ENCODE measurements at regions not wholly inside any gene's neighbourhood (a gene's known extent, or its start where the extent isn't known, plus 50 kb on each side); places are given as distances from the start of the nearest gene placed in this dataset.

DNA sequence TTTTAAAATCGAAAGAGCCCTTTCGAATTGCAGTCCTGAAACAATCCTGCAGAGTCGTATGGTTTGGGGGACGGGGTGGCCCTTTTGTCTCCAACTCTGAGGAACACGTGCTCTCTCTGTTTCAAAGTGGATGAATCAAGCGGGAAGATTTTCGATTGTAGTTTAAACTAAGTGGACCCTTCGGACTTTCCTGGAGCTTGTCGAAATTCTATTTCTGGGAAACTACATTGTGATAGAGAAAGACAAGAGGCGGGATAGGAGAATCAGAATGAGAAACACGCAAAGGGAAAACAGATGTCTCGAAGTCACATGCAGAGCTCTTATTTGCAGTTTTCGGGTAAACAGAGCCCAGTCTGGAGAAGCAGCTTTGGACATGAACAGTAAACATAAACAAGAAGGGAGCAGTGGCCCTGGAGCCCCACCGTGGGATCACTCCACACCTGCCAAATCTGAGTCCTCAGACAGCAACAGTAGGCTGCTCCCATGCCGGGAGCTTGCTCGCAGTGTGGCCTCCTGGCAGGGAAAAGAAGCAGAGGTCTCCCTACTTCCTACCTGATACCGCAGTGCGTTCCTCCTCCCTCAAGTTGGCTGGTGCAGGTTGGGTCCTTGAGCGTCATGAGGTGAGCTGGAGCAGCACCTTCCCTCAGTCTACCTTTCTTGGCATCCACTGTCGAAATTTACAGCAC is 202.4 kb downstream of the SLC4A3 start:
- Histone ChIP-seq H3K4me1 (no peaks in the 10 kb centered on the region), H3K9me3 (no peaks in the 10 kb centered on the region), H3K27me3 (replicated peaks in 1 of 7) (no peaks in the 10 kb centered on the region), H3K36me3 (no peaks in the 10 kb centered on the region), H3K27ac (no peak overlapping the region), H3K4me3 (no peak overlapping the region)
- DNase-seq = no peak
- intact Hi-C loops (cut with DNase I; ENCODE audit: low total_unique reads) = no loop called here
- WGBS, 5 donors = 85 to 90% (median 86%) methylated on average over 20 of the region's 20 CpGs
- TF ChIP-seq, protein P1, sequence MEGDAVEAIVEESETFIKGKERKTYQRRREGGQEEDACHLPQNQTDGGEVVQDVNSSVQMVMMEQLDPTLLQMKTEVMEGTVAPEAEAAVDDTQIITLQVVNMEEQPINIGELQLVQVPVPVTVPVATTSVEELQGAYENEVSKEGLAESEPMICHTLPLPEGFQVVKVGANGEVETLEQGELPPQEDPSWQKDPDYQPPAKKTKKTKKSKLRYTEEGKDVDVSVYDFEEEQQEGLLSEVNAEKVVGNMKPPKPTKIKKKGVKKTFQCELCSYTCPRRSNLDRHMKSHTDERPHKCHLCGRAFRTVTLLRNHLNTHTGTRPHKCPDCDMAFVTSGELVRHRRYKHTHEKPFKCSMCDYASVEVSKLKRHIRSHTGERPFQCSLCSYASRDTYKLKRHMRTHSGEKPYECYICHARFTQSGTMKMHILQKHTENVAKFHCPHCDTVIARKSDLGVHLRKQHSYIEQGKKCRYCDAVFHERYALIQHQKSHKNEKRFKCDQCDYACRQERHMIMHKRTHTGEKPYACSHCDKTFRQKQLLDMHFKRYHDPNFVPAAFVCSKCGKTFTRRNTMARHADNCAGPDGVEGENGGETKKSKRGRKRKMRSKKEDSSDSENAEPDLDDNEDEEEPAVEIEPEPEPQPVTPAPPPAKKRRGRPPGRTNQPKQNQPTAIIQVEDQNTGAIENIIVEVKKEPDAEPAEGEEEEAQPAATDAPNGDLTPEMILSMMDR (IDR thresholded peaks at IDR 0.05 in 8 of 11, conservative IDR thresholded peaks at IDR 0.05 in 3 of 11) = no peak
- no peak for TF ChIP-seq POLR2A (IDR thresholded peaks at IDR 0.05)
- no peak for TF ChIP-seq POLR2AphosphoS5 (IDR thresholded peaks at IDR 0.05)

- H3K4me1 ChIP-seq = no peaks in the 10 kb centered on the region
- TF ChIP-seq, protein P1 (IDR thresholded peaks at IDR 0.05 in 8 of 11, conservative IDR thresholded peaks at IDR 0.05 in 3 of 11) = no peak
- TF ChIP-seq POLR2A (IDR thresholded peaks at IDR 0.05) = no peak
- no peaks in the 10 kb centered on the region for H3K9me3 ChIP-seq
- intact Hi-C loops (cut with DNase I; ENCODE audit: low total_unique reads) = no loop called here
- no peaks in the 10 kb centered on the region for H3K36me3 ChIP-seq
- no peak for DNase-seq
- 73 to 94% (median 85%) methylated on average over 5 of the region's 5 CpGs for WGBS, 5 donors
- no peaks in the 10 kb centered on the region for H3K27me3 ChIP-seq (replicated peaks in 1 of 7)
- no peak overlapping the region for H3K4me3 ChIP-seq
- H3K27ac ChIP-seq = no peak overlapping the region
Observed at GRCh38 chr2:219830353-219830738, 202.9 kb downstream of the SLC4A3 start.

DNA sequence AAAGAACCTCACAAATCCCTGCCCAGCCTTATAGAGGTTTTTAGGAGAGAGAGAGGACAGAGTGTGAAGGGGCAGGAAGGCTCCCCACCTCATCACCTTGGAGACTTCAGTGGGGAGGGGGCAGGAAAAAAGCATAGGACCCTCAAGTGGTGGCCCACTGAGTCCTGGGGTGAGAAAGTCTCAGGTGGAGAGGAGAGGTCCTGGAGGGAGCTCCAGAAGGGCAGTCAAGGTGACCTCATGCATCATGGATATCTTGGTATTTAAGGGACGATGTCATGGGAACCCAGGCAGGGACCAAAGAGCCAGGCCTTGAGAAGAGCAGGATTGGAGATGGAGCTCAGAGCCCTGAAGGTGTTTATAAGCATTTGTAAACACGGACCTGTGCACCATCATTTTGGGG is 204.5 kb downstream of the SLC4A3 start:
- no peaks in the 10 kb centered on the region for H3K9me3 ChIP-seq
- intact Hi-C loops (cut with DNase I; ENCODE audit: low total_unique reads) = no loop called here
- TF ChIP-seq, protein P1 (IDR thresholded peaks at IDR 0.05 in 8 of 11, conservative IDR thresholded peaks at IDR 0.05 in 3 of 11) = no peak
- TF ChIP-seq POLR2A (IDR thresholded peaks at IDR 0.05) = no peak
- no peak for TF ChIP-seq POLR2AphosphoS5 (IDR thresholded peaks at IDR 0.05)
- H3K27me3 ChIP-seq (replicated peaks in 1 of 7) = no peaks in the 10 kb centered on the region
- H3K36me3 ChIP-seq = no peaks in the 10 kb centered on the region
- no peaks in the 10 kb centered on the region for H3K4me1 ChIP-seq
- H3K4me3 ChIP-seq = no peak overlapping the region
- no peak for DNase-seq
- no peak overlapping the region for H3K27ac ChIP-seq
- 84 to 96% (median 88%) methylated on average over 2 of the region's 2 CpGs for WGBS, 5 donors

- no peak for DNase-seq
- Histone ChIP-seq H3K27ac (no peak overlapping the region), H3K4me1 (no peaks in the 10 kb centered on the region), H3K4me3 (no peak overlapping the region), H3K9me3 (no peaks in the 10 kb centered on the region), H3K27me3 (replicated peaks in 1 of 7) (no peaks in the 10 kb centered on the region), H3K36me3 (no peaks in the 10 kb centered on the region)
- intact Hi-C loops (cut with DNase I; ENCODE audit: low total_unique reads) = no loop called here
- WGBS, 5 donors = 64 to 92% (median 88%) methylated on average over 1 of the region's 1 CpG
- TF ChIP-seq POLR2AphosphoS5 (IDR thresholded peaks at IDR 0.05) = no peak
- TF ChIP-seq POLR2A (IDR thresholded peaks at IDR 0.05) = no peak
- TF ChIP-seq, protein P1 (IDR thresholded peaks at IDR 0.05 in 8 of 11, conservative IDR thresholded peaks at IDR 0.05 in 3 of 11) = no peak
Observed at GRCh38 chr2:219832904-219833303, 205.5 kb downstream of the SLC4A3 start.
